Astrocyte of the cerebellum (primary cell): ENCODE measurements at regions not wholly inside any gene's neighbourhood (a gene's known extent, or its start where the extent isn't known, plus 50 kb on each side); places are given as distances from the start of the nearest gene placed in this dataset.
A peak's percentile ranks its signal among the peaks of the same experiment; 100 is the strongest.

Experiments used
- DNase-seq: peaks from one replicate; pipeline ENCODE4 v3.0.0-alpha.2; 2011; ENCODE audit warnings: low read depth
- H3K4me3 ChIP-seq: 2 replicates; pipeline ENCODE4 v1.5.1; 2011; ENCODE audit warnings: mild to moderate bottlenecking, low read depth, low read length, moderate library complexity
- CTCF ChIP-seq: IDR thresholded peaks from 2 replicates; pipeline ENCODE4 v1.5.1; 2012; ENCODE audit warnings: low read length, low read depth, moderate library complexity, mild to moderate bottlenecking; ENCODE audit errors: missing control alignments
- in situ Hi-C: cut with HindIII; loops from 2 replicates; pipeline ENCODE4 v1.10.0; 2017; ENCODE audit warnings: low sequenced_read_pairs

GRCh38 chr6:20292905-20293304, 80.6 kb upstream of the MBOAT1 start:
- in situ Hi-C loops, result loop anchor here (25.0 kb wide), 1 partner anchor 244 kb away; the partner anchor contains the start of gene CDKAL1
- no peak for DNase-seq
- no peak for TF ChIP-seq CTCF
- no peak overlapping the region for H3K4me3 ChIP-seq

GRCh38 chr6:20301256-20301655, 89.0 kb upstream of the MBOAT1 start:
- no peak for DNase-seq
- no peak for TF ChIP-seq CTCF
- in situ Hi-C loops, result no loop called here
- no peak overlapping the region for H3K4me3 ChIP-seq

- DNase-seq, result no peak
- no peak overlapping the region for H3K4me3 ChIP-seq
- no peak for TF ChIP-seq CTCF
- in situ Hi-C loops, result no loop called here
Observed at GRCh38 chr6:20302168-20302567, 89.9 kb upstream of the MBOAT1 start.

GRCh38 chr6:20302702-20303251, 90.5 kb upstream of the MBOAT1 start:
- TF ChIP-seq CTCF, result no peak
- DNase-seq, result peak; percentile 9
- no peak overlapping the region for H3K4me3 ChIP-seq
- in situ Hi-C loops, result no loop called here

- in situ Hi-C loops, result no loop called here
- no peak overlapping the region for H3K4me3 ChIP-seq
- no peak for DNase-seq
- TF ChIP-seq CTCF, result no peak
Observed at GRCh38 chr6:20306491-20306890, 94.2 kb upstream of the MBOAT1 start.

- H3K4me3 ChIP-seq, result no peak overlapping the region
- no peak for DNase-seq
- in situ Hi-C loops, result no loop called here
- no peak for TF ChIP-seq CTCF
Observed at GRCh38 chr6:20309186-20309585, 92.5 kb upstream of the E2F3 start.
